SK-N-SH (cell line): ENCODE measurements at regions not wholly inside any gene's neighbourhood (a gene's known extent, or its start where the extent isn't known, plus 50 kb on each side); places are given as distances from the start of the nearest gene placed in this dataset.
"Not testable (repeated sequence)": the region's sequence is repeated elsewhere in the genome, so short reads cannot be mapped to it uniquely, and the experiment has no call there.

ENCODE experiments used
- CTCF ChIP-seq: fragments of 200-600 bp; sonication (generic); IDR thresholded peaks from 2 replicates; pipeline ENCODE4 v1.6.1; 2017; ENCODE audit warnings: antibody characterized with exemption, mild to moderate bottlenecking, moderate library complexity
- EP300 ChIP-seq, 2 experiments: IDR thresholded peaks; 2 replicates each; pipeline versions ENCODE4 v1.4.0 to v1.6.1; 2012; ENCODE audit warnings: borderline replicate concordance in 1 of 2, low read depth in 1 of 2, low read length in 1 of 2
- FOXM1 ChIP-seq: IDR thresholded peaks from 2 replicates; pipeline ENCODE4 v1.4.0; 2012; ENCODE audit warnings: low read depth, mild to moderate bottlenecking
- JUND ChIP-seq: IDR thresholded peaks from 2 replicates; pipeline ENCODE4 v1.4.0; 2012
- MAX ChIP-seq: IDR thresholded peaks from 2 replicates; pipeline ENCODE4 v1.4.0; 2012; ENCODE audit warnings: low read depth
- RAD21 ChIP-seq: IDR thresholded peaks from 2 replicates; pipeline ENCODE4 v1.6.1; 2012; ENCODE audit warnings: mild to moderate bottlenecking, low read length
- REST ChIP-seq: IDR thresholded peaks from 2 replicates; pipeline ENCODE4 v1.6.1; 2012; ENCODE audit warnings: mild to moderate bottlenecking, low read depth, low read length, moderate library complexity
- RFX5 ChIP-seq: IDR thresholded peaks from 2 replicates; pipeline ENCODE4 v1.6.1; 2012; ENCODE audit warnings: mild to moderate bottlenecking, improper control_type of control experiment, low read length
- TAF1 ChIP-seq: IDR thresholded peaks from 2 replicates; pipeline ENCODE4 v1.6.1; 2012; ENCODE audit warnings: low read depth, mild to moderate bottlenecking, low read length, moderate library complexity, borderline replicate concordance
- USF1 ChIP-seq: IDR thresholded peaks from 2 replicates; pipeline ENCODE4 v1.4.0; 2012; ENCODE audit warnings: low read depth, borderline replicate concordance
- YY1 ChIP-seq: IDR thresholded peaks from 2 replicates; pipeline ENCODE4 v1.4.0; 2012; ENCODE audit warnings: low read depth, mild to moderate bottlenecking

GRCh38 chr6:86603364-86603763, 334.0 kb upstream of the HTR1E start:
- not testable (repeated sequence) for TF ChIP-seq MAX; CTCF; USF1; RAD21; YY1; RFX5; TAF1; EP300 (IDR thresholded peaks at IDR 0.05; ENCODE audit: borderline replicate concordance in 1 of 2, low read depth in 1 of 2, low read length in 1 of 2); JUND; REST; FOXM1
